Stimulated activated CD8-positive, alpha-beta memory T cell treated with anti-CD3 and anti-CD28 coated beads, Interleukin-4, amount 100 ng/mL, for 1 hour (primary cell): ENCODE measurements at regions not wholly inside any gene's neighbourhood (a gene's known extent, or its start where the extent isn't known, plus 50 kb on each side); places are given as distances from the start of the nearest gene placed in this dataset.
"Not testable (repeated sequence)": the region's sequence is repeated elsewhere in the genome, so short reads cannot be mapped to it uniquely, and the experiment has no call there.

Experiments
- DNase-seq, 2 donors: peaks; one replicate each; pipeline ENCODE4 v3.0.0-alpha.2; 2020; ENCODE audit warnings: low read depth in 2 of 2, low spot score in 1 of 2

GRCh38 chr20:12113075-12113467 is 195.4 kb downstream of the BTBD3 start:
- no peak for DNase-seq

DNA sequence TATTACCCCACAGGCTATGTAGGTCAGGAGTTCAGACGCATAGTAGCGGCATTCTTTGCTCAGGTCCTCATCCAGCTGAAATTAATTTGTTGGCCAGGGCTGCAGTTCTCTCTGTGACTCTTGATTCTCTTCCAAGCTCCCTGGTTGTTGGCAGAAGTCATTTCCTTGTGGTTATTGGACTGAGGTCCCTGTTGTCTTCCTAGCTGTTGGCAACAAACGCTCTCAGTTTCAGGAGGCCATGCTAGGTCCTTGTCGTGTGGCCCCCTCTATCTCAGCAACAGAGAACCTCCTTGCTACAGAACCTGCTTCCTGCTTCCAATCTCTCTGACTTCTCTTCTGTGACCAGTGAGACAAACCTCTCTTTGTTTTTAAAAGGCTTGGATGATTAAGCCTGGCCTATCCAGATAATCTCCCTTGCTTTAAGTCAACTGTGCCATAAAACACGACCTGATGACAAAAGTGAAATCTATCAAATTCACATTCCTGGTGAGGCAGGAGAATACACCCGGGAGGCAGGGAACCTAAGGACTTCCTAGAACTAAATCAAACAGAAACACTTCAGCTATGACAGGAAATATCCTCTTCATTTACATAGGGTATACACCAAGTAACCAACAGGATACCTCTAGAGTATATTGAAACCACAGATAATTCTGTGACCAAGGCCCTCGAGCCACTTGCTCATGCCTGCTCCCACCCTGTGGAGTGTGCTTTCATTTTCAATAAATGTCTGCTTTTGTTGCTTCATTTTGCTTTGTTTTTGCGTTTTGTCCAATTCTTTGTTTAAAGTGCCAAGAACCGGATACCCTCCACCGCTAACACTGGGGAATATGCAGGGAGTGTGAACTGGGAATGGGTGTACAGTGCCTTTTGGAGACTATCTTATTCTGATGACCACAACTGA is 196.0 kb downstream of the BTBD3 start:
- DNase-seq = no peak

DNA sequence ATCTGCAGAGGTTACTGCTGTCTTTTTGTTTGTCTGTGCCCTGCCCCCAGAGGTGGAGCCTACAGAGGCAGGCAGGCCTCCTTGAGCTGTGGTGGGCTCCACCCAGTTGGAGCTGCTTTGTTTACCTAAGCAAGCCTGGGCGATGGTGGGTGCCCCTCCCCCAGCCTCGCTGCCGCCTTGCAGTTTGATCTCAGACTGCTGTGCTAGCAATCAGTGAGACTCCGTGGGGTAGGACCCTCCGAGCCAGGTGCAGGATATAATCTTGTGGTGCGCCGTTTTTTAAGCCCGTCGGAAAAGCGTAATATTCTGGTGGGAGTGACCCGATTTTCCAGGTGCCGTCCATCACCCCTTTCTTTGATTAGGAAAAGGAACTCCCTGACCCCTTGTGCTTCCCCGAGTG is 211.4 kb downstream of the BTBD3 start:
- not testable (repeated sequence) for DNase-seq

DNA sequence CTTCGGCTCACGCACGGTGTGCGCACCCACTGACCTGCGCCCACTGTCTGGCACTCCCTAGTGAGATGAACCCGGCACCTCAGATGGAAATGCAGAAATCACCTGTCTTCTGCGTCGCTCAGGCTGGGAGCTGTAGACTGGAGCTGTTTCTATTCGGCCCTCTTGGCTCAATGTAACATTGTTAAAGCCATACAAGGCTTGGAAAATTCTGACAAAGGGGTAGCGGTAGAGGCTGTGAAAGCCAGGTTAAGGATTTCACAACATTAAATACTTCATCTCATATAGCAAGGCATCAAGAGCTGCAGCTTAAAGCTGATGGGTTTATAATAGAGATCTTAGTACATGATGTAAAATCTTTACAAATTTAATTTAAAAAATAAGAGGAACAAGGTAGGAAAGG is 211.8 kb downstream of the BTBD3 start:
- DNase-seq = not testable (repeated sequence)

- no peak for DNase-seq
Observed at GRCh38 chr20:12130781-12131180, 213.1 kb downstream of the BTBD3 start.

- DNase-seq = no peak
Observed at GRCh38 chr20:12133553-12133952, 215.9 kb downstream of the BTBD3 start.

DNA sequence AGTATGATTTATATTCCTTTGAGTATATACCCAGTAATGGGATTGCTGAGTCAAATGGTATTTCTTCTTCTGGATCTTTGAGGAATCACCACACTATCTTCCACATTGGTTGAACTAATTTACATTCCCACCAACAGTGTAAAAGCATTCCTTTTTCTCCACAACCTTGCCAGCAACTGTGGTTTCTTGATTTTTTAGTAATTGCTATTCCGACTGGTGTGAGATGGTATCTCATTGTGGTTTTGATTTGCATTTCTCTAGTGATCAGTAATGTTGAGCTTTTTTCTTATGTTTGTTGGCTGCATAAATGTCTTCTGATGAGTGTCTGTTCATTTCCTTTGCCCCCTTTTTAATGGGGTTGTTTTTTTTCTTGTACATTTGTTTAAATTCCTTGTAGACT is 228.3 kb downstream of the BTBD3 start:
- DNase-seq = not testable (repeated sequence)

- no peak for DNase-seq
Observed at GRCh38 chr20:12152996-12153395, 235.3 kb downstream of the BTBD3 start.

GRCh38 chr20:12153628-12154027 is 235.9 kb downstream of the BTBD3 start:
- DNase-seq = no peak

GRCh38 chr20:12156252-12156651 is 238.6 kb downstream of the BTBD3 start:
- DNase-seq = no peak

DNA sequence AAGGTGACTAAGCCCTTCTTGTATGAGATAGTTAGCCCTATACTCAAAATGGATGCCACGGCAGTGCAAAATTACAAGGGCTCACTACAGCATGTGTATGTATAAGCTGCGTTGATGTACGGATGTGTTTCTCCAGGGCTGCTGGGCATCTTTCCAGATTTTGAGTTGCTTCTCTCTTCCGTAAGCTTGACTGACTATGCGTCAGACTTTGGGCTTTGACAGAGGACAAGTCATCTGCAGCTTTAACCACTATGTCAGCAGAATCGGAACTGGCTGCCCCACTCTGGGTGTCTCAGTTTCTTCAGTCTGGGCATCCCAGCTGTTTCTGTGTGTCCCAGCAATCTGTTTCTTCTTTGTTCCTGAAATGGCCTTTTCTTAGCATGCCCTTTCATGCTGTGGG is 241.6 kb downstream of the BTBD3 start:
- DNase-seq = no peak

DNA sequence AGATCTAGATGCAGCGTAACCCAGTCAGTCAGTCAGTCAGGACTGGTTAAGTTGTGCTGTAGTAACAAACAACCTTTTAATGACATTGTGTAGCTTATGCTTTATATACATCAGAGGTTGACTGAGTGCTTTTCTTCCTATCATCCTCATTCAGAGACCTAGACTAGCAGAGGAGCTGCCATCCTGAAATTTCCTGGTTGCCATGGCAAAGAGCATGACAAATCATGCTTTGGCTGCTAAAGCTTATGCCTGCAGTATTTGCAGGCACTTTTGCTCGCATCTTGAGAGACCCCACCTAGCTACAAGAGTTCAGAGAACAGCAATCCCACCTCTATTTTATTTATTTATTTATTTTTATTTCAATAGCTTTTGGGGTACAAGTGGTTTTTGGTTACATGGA is 244.0 kb downstream of the BTBD3 start:
- DNase-seq = no peak

DNA sequence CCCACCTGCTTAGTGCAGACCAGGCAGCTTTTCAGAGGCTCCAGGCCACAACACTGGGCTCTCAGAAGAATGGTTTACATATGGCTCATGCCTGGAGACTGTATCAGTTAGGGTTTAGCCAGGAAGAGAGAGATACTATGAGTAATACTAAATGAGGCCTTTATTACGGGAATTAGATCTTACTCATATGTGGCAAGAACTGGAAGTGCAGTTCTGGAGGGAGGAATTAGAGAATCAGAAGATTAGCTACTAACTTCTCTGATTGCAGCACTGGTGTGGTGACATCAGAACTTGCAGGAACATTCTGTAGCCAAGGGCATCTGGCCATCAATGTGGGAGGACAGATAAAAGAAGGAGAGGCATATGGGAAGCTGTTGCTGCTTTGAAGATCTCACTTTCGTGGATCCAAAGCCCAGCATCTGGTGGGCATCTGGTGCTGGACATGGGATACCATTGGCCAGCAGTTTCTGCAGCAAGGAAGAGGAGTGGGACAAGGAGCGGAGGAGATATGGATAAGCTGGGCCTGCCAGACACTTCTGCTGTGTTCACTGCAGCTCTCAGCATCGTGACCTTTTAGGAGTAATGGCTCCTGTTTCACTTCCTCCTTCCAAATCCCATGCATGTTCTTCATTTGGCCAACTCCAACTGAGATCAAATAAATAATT is 248.5 kb downstream of the BTBD3 start:
- no peak for DNase-seq

GRCh38 chr20:12170406-12170805 is 252.7 kb downstream of the BTBD3 start:
- no peak for DNase-seq

DNA sequence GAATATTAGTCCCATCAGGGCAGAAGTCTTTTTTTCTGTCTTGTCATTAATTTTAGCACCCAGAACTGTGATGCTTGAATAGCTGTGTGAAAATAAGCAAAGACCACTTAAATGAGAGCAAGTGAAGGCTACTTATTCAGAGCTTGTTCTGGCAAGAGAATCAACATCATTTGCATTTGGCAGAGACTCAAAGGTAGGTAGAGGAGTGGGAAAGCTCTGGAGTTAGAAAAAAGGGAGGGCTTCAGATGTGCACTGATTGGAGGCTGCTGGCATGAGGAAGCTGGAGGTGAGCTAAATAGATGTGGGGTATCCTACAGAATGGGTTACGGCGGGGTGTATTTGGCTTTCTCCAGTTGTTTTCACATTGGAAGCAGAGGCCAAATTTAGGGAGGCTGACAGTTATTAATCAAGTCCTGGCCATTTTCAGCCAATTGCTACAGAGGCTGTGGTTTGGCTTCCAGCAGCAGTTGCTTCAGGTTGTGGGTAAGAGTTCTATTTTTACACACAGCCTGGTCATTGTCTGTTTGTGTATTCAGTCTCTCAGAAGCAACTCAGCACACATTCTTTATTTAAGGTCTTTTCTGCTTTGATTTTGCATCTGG is 254.3 kb downstream of the BTBD3 start:
- no peak for DNase-seq

DNA sequence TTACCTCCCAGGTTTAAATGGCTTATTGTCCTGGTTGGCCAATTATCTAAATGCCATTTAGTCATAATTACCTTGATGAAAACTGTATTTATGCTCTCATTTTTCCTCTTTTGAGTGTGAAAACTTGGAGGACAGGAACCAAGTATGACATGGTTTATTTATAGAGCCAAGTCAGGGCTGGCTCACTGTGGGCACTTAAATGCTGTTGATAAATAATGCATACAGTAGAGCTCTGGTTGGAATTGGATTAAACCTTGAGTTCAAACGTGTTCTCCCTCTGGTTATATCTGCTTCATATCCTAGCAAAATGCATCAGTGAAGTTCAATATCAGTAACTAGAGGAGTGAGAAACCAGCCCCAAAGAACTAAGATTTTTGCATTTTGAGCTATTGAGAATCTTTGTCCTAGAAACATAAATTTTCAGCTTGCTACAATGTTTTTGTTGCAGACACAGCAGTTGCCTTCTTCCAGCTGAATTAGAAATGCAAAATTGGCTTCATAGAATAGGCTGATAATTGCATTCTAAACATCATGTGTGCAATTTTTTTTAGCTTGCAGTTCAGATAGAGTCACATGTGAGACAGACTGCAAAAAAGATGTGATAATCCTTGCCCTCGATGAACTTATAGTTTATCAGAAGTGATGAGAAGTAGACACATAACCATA is 255.8 kb downstream of the BTBD3 start:
- no peak for DNase-seq

GRCh38 chr20:12175538-12175937 is 257.8 kb downstream of the BTBD3 start:
- no peak for DNase-seq

DNA sequence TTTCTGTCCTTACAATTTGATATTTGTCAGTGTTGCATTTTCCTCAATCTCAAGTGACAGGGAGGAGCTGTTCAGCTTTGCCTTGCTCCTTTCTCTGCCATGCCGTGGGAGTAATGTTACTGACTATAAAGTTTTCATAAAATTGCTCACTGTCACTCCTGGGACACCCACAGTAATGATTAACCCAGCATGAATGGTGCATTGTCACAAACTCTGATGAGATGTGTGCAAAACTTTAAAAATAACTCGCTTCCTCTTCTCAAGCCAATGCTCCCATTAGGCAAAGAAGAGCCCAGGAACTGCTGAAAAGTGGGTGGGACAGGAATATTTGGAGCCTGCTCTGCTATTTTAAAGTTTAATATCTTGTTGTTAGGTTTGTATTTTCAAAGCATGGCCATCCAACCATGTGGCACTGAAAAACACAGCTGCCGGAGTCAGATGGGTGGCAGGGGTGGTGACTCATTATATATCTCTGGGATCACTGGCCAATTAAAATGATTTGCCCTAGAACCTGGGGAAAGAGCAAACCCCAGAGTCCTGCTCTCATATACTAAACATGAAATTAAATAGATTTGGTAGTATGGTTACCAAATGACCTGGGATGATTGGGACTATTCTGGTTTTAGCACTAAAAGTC is 260.1 kb downstream of the BTBD3 start:
- DNase-seq = no peak

DNA sequence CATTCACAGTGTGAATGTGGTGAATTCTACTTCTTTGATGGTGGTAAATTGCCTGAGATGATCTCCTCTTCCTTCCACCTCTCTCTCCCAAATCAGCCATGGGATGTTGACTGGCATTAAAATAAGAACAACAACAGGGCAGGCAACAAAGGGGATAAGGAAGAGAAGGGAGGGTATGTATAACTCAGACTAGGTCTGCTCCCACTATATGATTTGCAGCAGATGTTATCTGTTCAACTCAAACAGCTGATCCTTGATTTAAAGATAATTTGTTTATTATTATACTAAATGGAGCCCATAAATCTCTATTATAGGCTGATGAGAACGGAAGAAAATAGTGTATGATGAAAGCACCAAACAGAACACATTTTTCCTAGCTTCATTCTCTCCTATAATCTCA is 262.0 kb downstream of the BTBD3 start:
- DNase-seq = no peak

GRCh38 chr20:12180107-12180661 is 262.5 kb downstream of the BTBD3 start:
- DNase-seq = no peak

DNA sequence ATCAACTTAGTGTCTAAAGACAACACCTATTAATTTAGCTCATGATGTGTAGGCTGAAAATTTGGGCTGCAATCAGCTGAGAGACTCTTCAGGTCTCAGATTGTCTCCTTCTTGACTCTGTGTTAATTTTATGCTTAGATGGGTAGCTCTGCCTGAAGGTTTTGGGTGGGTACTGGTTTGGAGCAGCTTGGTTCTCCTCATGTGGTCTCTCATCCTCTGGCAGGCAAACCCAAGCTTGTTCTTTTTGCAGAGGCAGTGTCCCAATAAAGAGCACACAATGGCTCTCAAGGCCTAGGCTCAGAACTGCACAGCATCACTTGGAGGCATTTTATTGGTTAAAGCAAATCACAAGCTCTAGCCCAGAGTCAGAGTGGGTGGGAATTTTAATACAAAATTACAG is 280.6 kb downstream of the BTBD3 start:
- no peak for DNase-seq
